GM12878 (cell line): ENCODE measurements at regions not wholly inside any gene's neighbourhood (a gene's known extent, or its start where the extent isn't known, plus 50 kb on each side); places are given as distances from the start of the nearest gene placed in this dataset.

Experiments used
- MXI1 ChIP-seq: fragments of 150-350 bp; IDR thresholded peaks from 2 replicates; pipeline ENCODE4 v1.6.1; 2011; ENCODE audit warnings: low read depth, mild to moderate bottlenecking, inconsistent platforms, low read length, improper control_type of control experiment
- ZNF622 ChIP-seq: fragments of 450-650 bp; IDR thresholded peaks from 2 replicates; pipeline ENCODE4 v1.6.1; 2017; ENCODE audit warnings: mild to moderate bottlenecking, inconsistent platforms

- no peak for TF ChIP-seq ZNF622
- no peak for TF ChIP-seq MXI1
Measured at GRCh38 chr4:38523054-38523453, 140.9 kb upstream of the KLF3 start.
